ENCODE measurements at regions not wholly inside any gene's neighbourhood (a gene's known extent, or its start where the extent isn't known, plus 50 kb on each side); places are given as distances from the start of the nearest gene placed in this dataset.

DNA sequence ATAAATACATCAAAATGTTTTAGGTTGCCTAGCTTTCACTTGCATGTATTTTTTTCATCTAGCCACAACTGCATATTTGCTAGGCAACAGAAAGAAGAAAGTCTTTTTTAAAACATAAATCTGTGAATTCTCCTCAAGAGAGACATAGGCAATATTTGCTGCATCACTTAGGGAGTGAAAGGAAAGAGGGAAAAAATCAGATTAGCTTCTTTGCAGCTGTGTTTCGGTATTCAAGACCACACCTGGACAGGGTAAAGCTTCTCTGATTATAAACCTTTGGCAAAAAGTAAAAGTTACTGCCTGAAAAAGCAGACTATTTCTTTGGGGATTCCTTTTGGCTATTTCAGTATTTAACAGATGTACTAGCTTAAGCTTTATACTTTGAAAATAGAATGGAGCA, 280.9 kb upstream of the ZSWIM2 start:
- DNase-seq, result no peak

DNA sequence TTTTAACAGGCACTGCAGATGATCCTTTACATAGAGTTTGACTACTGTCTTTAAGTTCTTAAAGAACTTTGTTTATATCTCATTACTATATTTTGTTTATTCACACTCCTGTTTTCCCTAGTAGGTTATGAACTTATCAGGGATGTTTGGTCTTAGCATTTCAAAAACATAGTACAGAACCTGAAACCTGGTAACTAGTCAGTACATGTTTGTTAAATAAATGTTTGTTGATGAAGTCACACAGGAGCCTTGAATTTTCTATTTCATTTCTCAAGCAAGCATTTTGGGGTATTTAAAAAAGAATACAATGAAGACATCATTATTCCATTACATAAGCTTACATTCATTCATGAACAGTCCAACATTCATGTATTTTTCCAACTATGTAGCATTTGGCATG, 280.3 kb upstream of the ZSWIM2 start:
- DNase-seq, result no peak

DNA sequence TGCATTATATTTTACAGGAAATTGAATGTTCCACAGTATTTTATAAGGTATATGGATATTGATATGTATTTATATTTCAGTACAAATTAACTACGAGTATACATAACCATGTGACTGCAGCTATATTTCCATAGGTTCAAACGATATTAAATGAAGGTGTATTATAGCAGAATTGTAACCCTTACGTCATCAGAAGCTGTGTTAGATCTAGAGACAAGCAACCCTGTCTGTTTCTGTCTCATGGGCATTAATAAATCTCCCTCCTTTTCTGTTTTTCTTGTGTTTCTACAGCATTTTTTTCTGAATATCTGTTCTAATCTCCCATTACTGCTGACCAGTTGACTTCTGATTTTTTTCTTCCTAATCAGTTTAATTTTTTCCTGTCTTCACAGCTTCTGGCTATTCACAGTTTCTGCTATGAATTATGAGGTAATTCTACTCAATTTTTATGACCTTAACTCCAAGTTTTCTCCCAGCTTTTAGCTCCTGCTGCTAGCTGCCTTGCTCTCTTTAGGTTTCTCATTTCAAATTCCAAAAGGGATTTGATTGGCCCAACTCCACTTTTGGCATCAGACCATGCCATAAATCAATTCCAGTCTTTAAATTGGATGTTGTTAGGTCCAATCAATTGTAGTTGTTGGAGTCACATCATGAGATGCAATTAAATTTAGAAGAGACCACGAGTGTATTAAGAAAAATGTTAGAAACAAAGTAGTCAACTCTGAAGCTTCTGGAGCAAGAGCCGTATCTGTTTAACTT, 277.5 kb upstream of the ZSWIM2 start:
- DNase-seq, result no peak

DNA sequence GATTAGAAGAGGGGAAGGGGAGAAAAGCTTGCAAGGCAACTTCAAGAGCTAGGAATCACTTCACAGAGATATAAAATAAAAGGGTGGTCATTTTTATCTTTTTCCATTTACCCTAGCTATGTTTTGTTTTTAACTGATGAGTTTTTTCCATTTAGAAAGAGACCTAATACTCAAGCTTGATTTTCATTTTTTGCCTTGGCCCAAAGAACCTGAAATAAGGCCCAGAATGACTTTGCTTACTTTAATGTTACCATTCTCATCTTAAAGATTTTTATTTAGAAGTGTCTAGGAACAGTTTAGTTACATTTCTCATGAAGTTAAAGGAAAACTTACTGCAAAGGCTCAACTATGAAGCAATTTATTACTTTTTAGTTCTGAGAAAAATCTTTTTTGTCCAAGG, 276.3 kb upstream of the ZSWIM2 start:
- no peak for DNase-seq

DNA sequence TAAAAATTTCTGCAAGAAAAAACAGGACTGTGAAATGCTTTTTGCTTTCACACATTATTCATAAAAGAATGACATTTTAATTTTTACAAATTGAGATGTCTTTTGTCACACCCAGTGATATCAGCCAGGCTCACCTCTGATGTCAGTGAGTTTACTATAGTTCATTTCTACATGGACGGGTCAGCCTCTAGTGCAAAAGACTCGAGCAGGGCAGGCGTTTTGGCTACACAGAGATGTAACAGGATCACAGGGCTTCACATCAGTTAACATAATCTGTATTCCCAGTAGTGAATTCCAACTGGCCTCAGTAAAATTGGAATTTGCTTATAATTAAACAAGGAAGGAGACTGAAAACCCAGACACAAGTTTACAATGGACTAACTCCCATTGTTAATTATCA, 275.6 kb upstream of the ZSWIM2 start:
- no peak for DNase-seq

DNA sequence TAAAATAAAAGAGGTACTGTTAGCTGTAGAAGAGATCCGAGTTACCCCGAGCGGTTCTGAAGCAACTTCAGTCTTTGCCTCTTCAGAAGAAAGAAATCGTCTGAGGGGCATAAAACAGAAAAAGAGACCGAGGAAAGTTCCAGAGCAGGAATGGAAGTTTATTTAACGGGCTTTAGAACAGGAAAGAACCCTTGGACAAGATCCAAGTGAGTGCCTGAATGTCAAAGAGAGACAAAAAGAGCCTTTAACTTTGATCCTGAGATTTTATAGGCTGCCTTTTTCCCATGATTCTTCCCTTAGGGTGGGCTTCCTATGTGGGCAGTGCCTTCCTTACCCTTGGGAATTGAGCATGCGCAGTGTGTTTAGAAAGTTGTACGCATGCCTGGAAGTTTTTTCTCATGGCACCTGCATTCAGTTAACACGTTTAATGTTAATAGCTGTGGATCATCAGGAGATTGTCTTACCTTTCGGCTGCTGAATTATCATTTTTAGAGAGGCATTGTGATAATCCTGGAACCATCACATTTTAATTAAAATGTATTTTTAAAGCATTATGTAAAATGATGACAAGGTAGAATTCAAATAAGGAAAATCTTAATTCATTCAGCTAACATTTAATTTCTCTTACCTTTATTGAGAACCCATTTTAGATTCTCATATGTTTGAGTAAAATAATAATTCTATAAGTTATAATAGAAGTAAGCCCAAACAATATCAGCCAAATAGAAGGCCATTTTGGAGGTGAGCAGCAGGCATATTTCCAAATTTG, 269.5 kb upstream of the ZSWIM2 start:
- no peak for DNase-seq

DNA sequence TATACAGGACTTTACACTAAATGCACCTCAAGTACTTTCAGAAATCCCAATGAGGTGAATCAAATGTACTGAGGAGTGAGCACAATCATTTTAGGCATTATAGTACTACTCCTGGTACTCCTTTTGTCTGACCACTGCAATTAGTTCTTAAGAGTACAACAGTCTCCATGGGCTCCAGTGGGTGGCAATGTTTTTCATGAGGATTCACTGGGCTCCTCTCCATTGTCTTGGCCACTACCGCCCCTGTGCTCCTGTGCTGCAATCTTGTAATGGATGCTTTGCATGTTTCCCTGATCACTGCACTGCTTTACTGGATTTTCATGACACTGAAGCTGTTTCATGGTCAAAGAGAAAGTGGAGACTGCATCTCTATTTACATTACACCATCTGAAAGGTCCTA, 268.5 kb upstream of the ZSWIM2 start:
- DNase-seq, result no peak

GRCh38 chr2:187115627-187116026, 266.7 kb upstream of the ZSWIM2 start:
- DNase-seq, result no peak

- no peak for DNase-seq
Measured at GRCh38 chr2:187107001-187107400, 258.0 kb upstream of the ZSWIM2 start.

- no peak for DNase-seq
Measured at GRCh38 chr2:187105218-187105617, 256.2 kb upstream of the ZSWIM2 start.

DNA sequence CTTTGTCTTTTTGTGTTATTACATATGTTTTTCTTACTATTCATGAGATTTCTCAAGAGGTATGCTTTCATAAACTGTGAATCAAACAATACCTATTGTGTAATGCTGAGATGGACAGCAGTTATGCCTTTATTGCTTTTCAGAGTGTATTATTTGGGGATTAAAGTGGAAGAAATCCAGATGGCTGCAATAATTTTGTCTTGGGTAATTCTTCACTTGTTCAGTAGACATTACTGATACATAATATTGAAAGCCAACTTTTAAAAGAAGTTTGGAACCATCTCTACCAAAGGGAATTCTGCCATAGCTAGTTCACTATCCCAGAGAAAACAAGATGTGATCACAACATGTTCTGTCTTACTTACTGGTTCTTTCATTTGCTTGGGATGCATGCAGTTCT, 253.4 kb upstream of the ZSWIM2 start:
- DNase-seq, result no peak

DNA sequence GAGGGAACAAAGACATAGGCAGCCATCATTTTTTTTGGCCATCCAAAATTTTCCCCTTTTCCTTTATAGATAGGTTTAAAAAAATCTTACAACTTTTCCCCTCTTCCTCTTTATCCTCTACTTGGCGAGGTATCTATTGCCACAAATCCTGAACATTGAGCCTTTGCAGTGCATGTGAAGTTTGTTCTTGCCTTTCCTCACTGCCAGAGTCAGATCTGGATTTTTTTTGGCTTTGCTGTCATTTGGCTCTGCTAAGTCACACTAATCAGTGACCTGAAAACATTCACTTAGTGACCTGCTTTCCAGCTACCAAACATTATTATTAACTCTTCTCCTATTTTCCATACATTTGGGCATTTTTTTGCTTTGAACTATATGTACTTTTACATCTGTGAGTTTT, 249.2 kb upstream of the ZSWIM2 start:
- no peak for DNase-seq

- no peak for DNase-seq
Measured at GRCh38 chr2:187093771-187094412, 244.9 kb upstream of the ZSWIM2 start.

GRCh38 chr2:187091664-187092063, 242.7 kb upstream of the ZSWIM2 start:
- no peak for DNase-seq

DNA sequence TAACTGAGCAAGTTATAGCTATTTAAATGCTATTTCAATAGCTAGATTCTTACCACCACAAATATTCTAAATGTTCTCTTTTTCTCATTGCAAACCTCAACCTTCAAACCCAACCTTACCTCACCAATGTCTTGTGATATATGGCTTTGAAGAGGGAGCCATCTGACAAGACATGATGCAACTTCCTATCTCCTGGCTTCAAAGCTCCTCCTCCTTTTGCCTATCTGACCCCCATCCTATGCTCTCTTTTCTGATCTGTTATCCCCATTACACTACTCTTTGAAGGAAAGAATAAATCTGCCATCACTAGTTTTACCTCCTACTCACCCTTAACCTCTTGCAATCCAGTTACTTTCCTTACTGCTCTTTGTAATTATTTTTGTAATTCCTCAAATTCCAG, 235.6 kb upstream of the ZSWIM2 start:
- no peak for DNase-seq

DNA sequence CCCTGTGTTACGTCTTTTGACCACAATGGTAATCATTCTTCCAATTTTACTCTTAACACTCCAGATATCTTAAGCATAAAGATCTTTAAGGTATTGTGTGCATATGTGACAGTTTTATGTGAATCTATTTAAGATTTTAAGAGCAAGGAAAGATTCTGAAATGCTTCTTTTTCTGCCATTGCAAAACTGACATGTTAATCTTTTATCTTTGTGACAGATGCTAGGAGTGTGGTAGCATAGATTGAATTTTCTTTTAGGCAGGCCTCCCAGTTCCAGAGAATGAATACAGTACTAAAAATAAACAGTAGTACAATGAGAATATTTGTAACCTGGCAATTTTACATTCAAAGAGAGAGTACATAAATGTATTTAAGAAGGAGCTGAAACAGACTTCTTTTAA, 232.5 kb upstream of the ZSWIM2 start:
- no peak for DNase-seq

DNA sequence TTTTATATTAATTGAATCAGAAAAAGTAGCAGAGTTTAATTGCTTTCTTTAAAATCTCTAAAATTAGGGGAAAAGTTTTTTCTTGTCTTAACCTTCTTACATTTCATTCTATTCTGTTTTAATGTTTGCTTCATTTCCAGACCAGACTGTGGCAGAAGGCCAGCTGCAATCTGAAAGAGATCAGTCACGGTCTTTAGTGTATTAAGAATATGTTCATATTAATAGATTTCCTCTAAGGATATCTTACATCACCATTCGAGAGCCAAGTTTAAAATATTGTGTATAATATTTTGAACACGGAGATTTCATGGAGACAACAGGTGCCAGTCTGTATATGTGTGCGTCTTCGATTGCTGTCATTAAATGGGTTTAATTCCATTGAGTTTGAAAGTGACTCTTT, 230.9 kb upstream of the ZSWIM2 start:
- no peak for DNase-seq

- no peak for DNase-seq
Measured at GRCh38 chr2:187078297-187078696, 229.3 kb upstream of the ZSWIM2 start.

GRCh38 chr2:187075671-187076070, 226.7 kb upstream of the ZSWIM2 start:
- no peak for DNase-seq

GRCh38 chr2:187075199-187075635, 226.2 kb upstream of the ZSWIM2 start:
- no peak for DNase-seq

DNA sequence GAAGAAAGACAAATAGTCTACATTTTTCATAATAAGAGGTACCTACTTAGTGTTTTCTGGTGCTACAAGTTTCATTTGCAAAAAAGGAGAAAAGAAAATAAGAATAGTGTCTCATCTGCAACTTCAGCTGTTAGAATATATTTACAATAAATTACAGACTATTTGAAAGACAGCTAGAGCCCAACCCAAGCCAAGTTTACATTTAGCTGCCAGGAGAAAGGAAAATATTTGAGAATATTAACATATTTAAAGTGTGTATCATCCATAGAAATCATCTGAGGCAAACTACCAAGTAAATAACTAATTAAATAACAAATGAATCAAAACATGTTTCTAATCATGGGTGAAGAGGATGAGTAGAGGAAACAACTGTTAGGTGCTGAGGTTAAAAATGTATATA, 209.2 kb upstream of the ZSWIM2 start:
- no peak for DNase-seq

DNA sequence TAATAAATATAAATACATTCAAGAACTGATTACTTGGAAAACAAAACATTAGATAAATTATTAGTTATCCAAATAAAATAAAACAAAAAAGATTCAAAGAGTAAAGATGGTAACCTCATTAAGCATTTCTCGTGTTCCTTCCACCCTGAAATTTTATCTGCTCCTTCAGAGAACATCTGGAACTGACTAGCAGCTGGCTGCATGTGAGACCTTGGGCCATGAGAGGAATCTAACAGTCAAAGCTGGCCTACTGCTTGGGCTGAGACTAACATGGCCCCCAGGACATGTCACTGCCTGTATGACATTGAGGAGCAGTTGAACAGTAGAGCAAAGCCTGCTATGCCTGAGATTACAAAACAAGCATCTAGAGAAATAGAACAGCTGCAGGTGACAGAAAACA, 208.5 kb upstream of the ZSWIM2 start:
- no peak for DNase-seq

DNA sequence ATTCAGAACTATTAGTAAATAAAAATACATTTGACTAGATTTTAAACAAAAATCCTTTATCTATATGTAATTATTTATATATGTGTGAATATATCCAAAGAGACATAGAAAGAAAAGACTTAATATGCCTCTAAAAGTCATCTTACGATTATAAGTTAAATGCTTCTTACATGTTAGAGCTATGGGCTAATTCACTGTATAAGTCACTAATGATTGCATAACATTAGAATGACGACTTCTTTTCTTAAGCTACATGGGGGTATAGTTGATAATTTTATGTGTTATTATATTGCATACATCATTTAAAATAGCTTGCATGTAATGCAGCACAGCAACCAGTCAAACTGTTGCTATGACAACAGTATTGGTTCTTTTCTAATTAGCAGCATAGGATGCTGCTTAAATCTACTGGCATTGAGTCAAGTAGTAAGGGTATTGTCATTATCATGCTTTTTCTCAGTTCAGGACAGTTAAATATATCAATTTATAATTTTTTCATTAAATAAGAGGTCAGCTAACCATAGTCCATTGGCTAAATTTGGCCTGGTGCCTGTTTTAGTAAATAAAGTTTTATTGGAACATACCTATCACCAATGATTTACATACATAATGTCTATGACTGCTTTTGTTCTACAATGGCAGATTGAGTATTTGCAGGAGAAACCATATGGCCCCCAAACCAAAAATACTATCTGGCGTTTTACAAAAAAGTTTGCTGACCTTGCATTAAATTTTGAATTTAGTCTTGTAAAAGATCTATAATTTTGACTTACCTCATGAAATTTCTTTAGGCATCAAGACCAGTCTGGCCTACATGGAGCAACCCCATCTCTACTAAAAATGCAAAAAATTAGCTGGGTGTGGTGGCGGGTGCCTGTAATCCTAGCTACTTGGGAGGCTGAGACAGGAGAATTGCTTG, 207.7 kb upstream of the ZSWIM2 start:
- no peak for DNase-seq
